Trophoblast cell (in vitro differentiated cells and primary cell): ENCODE measurements at regions not wholly inside any gene's neighbourhood (a gene's known extent, or its start where the extent isn't known, plus 50 kb on each side); places are given as distances from the start of the nearest gene placed in this dataset.

Source experiments
- DNase-seq, 2 donors: peaks; one replicate each; pipeline ENCODE4 v3.0.0-alpha.2; 2016
- H2AFZ ChIP-seq: 2 replicates; pipeline ENCODE4 v1.6.1; 2013; ENCODE audit warnings: low read length, moderate library complexity, mild to moderate bottlenecking; ENCODE audit not compliant: insufficient read depth, poor library complexity
- H2AK5ac ChIP-seq: 2 replicates; pipeline ENCODE4 v1.6.1; 2013; ENCODE audit warnings: mild to moderate bottlenecking, low read length
- H2BK120ac ChIP-seq: 2 replicates; pipeline ENCODE4 v1.6.1; 2013; ENCODE audit warnings: low read length, mild to moderate bottlenecking, moderate library complexity; ENCODE audit not compliant: insufficient read depth, poor library complexity
- H2BK12ac ChIP-seq: 2 replicates; pipeline ENCODE4 v1.6.1; 2013; ENCODE audit warnings: mild to moderate bottlenecking, low read length, moderate library complexity
- H2BK5ac ChIP-seq: 2 replicates; pipeline ENCODE4 v1.6.1; 2013; ENCODE audit warnings: low read length, low read depth, moderate library complexity, mild to moderate bottlenecking; ENCODE audit not compliant: poor library complexity
- H3K14ac ChIP-seq: 2 replicates; pipeline ENCODE4 v1.6.1; 2013; ENCODE audit warnings: mild to moderate bottlenecking, low read length
- H3K18ac ChIP-seq: 2 replicates; pipeline ENCODE4 v1.6.1; 2013; ENCODE audit warnings: mild to moderate bottlenecking, low read length
- H3K23ac ChIP-seq: 2 replicates; pipeline ENCODE4 v1.6.1; 2013; ENCODE audit warnings: low read length
- H3K27ac ChIP-seq: 2 replicates; pipeline ENCODE4 v1.5.1; 2013; ENCODE audit warnings: low read depth, mild to moderate bottlenecking, inconsistent platforms, low read length, moderate library complexity
- H3K27me3 ChIP-seq: 2 replicates; pipeline ENCODE4 v1.6.1; 2013; ENCODE audit warnings: inconsistent platforms, mild to moderate bottlenecking, low read length, moderate library complexity; ENCODE audit not compliant: insufficient read depth
- H3K36me3 ChIP-seq, 2 experiments: 1 replicate in 1 of 2; 2 replicates in 1 of 2; pipeline ENCODE4 v1.6.1; 2013; ENCODE audit warnings: low read length in 2 of 2, mild to moderate bottlenecking in 2 of 2, moderate library complexity in 1 of 2; ENCODE audit not compliant: insufficient read depth in 2 of 2, control insufficient read depth in 1 of 2
- H3K4ac ChIP-seq: 2 replicates; pipeline ENCODE4 v1.6.1; 2013; ENCODE audit warnings: low read depth, mild to moderate bottlenecking, low read length, moderate library complexity
- H3K4me1 ChIP-seq, 2 experiments: 1 replicate in 1 of 2; 2 replicates in 1 of 2; pipeline ENCODE4 v1.6.1; 2013; ENCODE audit warnings: low read length in 2 of 2, mild to moderate bottlenecking in 2 of 2, moderate library complexity in 1 of 2; ENCODE audit not compliant: insufficient read depth in 2 of 2, control insufficient read depth in 1 of 2
- H3K4me2 ChIP-seq: 2 replicates; pipeline ENCODE4 v1.6.1; 2013; ENCODE audit warnings: inconsistent platforms, mild to moderate bottlenecking, low read length, moderate library complexity
- H3K4me3 ChIP-seq: 2 replicates; pipeline ENCODE4 v1.5.1; 2013; ENCODE audit warnings: mild to moderate bottlenecking, low read depth, low read length, inconsistent platforms
- H3K79me1 ChIP-seq: one replicate; pipeline ENCODE4 v1.6.1; 2013; ENCODE audit warnings: low read length
- H3K79me2 ChIP-seq: 2 replicates; pipeline ENCODE4 v1.6.1; 2013; ENCODE audit warnings: low read length, mild to moderate bottlenecking; ENCODE audit not compliant: control insufficient read depth, insufficient read depth, poor library complexity
- H3K9ac ChIP-seq: 2 replicates; pipeline ENCODE4 v1.6.1; 2013; ENCODE audit warnings: mild to moderate bottlenecking, low read length
- H3K9me3 ChIP-seq: 2 replicates; pipeline ENCODE4 v1.6.1; 2013; ENCODE audit warnings: low read depth, mild to moderate bottlenecking, control low read depth, inconsistent platforms, low read length; ENCODE audit not compliant: insufficient read depth
- H4K12ac ChIP-seq: 2 replicates; pipeline ENCODE4 v1.6.1; 2013; ENCODE audit warnings: low read depth, mild to moderate bottlenecking, low read length, moderate library complexity
- H4K8ac ChIP-seq: 2 replicates; pipeline ENCODE4 v1.6.1; 2013; ENCODE audit warnings: low read depth, mild to moderate bottlenecking, low read length, moderate library complexity
- H4K91ac ChIP-seq: one replicate; pipeline ENCODE4 v1.6.1; 2013; ENCODE audit warnings: low read depth, mild to moderate bottlenecking, low read length, moderate library complexity
- WGBS: extraction: QIAGEN DNeasy Blood & Tissue Kit; methylation state at CpG from one replicate; pipeline ENCODE4 v1.1.7; 2013; ENCODE audit warnings: missing lambda C conversion rate; ENCODE audit not compliant: insufficient read length, insufficient coverage; ENCODE audit errors: extremely low coverage; 5-methylcytosine and 5-hydroxymethylcytosine counted together

- no CpG with 5 or more reads among the region's 3 CpGs for WGBS
- Histone ChIP-seq H3K36me3 (no peaks in the 10 kb centered on the region), H4K12ac (no peak overlapping the region)
Observed at GRCh38 chr3:24562895-24563294, 68.2 kb upstream of the THRB start.

GRCh38 chr3:24565053-24565452, 70.4 kb upstream of the THRB start:
- Histone ChIP-seq H3K4me2 (no peak overlapping the region), H3K9ac (no peak overlapping the region), H3K4me3 (no peak overlapping the region), H2AK5ac (no peak overlapping the region), H3K79me1 (no peaks in the 10 kb centered on the region), H3K79me2 (no peaks in the 10 kb centered on the region), H2BK5ac (no peak overlapping the region), H4K8ac (no peak overlapping the region), H2AFZ (no peak overlapping the region), H3K4ac (no peak overlapping the region), H4K12ac (no peak overlapping the region), H3K36me3 (no peaks in the 10 kb centered on the region), H3K14ac (no peak overlapping the region), H3K27ac (no peak overlapping the region), H3K27me3 (no peaks in the 10 kb centered on the region), H2BK120ac (no peak overlapping the region), H3K18ac (no peak overlapping the region), H3K23ac (no peak overlapping the region), H2BK12ac (no peak overlapping the region), H3K9me3 (no peaks in the 10 kb centered on the region), H4K91ac (no peak overlapping the region), H3K4me1 (no peaks in the 10 kb centered on the region)
- DNase-seq: no peak
- WGBS: no CpG with 5 or more reads among the region's 1 CpG

More at GRCh38 chr3:24562895-24563294, 68.2 kb upstream of the THRB start:
- Histone ChIP-seq H3K9ac (no peak overlapping the region), H2BK5ac (no peak overlapping the region), H2BK12ac (no peak overlapping the region), H3K9me3 (no peaks in the 10 kb centered on the region), H2AFZ (no peak overlapping the region), H3K79me2 (no peaks in the 10 kb centered on the region), H3K79me1 (no peaks in the 10 kb centered on the region), H3K4ac (no peak overlapping the region), H3K4me2 (no peak overlapping the region), H3K4me3 (no peak overlapping the region), H3K18ac (no peak overlapping the region), H4K8ac (no peak overlapping the region), H4K91ac (no peak overlapping the region), H3K27ac (no peak overlapping the region), H3K27me3 (no peaks in the 10 kb centered on the region), H3K4me1 (no peaks in the 10 kb centered on the region), H2BK120ac (no peak overlapping the region), H3K23ac (no peak overlapping the region), H3K14ac (no peak overlapping the region), H2AK5ac (no peak overlapping the region)
- no peak for DNase-seq

GRCh38 chr3:24565656-24566055, 71.0 kb upstream of the THRB start:
- Histone ChIP-seq H4K12ac (no peak overlapping the region), H4K8ac (no peak overlapping the region), H3K4me1 (no peaks in the 10 kb centered on the region), H2BK5ac (no peak overlapping the region), H2AFZ (no peak overlapping the region), H4K91ac (no peak overlapping the region), H3K23ac (no peak overlapping the region), H3K79me1 (no peaks in the 10 kb centered on the region), H3K9ac (no peak overlapping the region), H3K27ac (no peak overlapping the region), H3K36me3 (no peaks in the 10 kb centered on the region), H3K9me3 (no peaks in the 10 kb centered on the region), H3K18ac (no peak overlapping the region), H3K4me3 (no peak overlapping the region), H3K4me2 (no peak overlapping the region), H2AK5ac (no peak overlapping the region), H3K14ac (no peak overlapping the region), H3K79me2 (no peaks in the 10 kb centered on the region), H3K27me3 (no peaks in the 10 kb centered on the region), H2BK120ac (no peak overlapping the region), H3K4ac (no peak overlapping the region), H2BK12ac (no peak overlapping the region)
- WGBS: no CpG with 5 or more reads among the region's 1 CpG
- no peak for DNase-seq

GRCh38 chr3:24566927-24567326, 72.3 kb upstream of the THRB start:
- H3K9ac ChIP-seq: no peak overlapping the region
- no peak overlapping the region for H3K14ac ChIP-seq
- no peak overlapping the region for H3K27ac ChIP-seq
- H3K79me1 ChIP-seq: no peaks in the 10 kb centered on the region
- no peak overlapping the region for H3K23ac ChIP-seq
- H4K12ac ChIP-seq: no peak overlapping the region
- no peak overlapping the region for H2BK120ac ChIP-seq
- WGBS: no CpG with 5 or more reads among the region's 15 CpGs
- H2BK12ac ChIP-seq: no peak overlapping the region
- no peak overlapping the region for H3K4me3 ChIP-seq
- no peak overlapping the region for H3K4ac ChIP-seq
- H3K36me3 ChIP-seq: no peaks in the 10 kb centered on the region
- H3K4me1 ChIP-seq: no peaks in the 10 kb centered on the region
- H2AK5ac ChIP-seq: no peak overlapping the region
- H3K27me3 ChIP-seq: no peaks in the 10 kb centered on the region
- no peak overlapping the region for H3K18ac ChIP-seq
- H4K8ac ChIP-seq: no peak overlapping the region
- H3K9me3 ChIP-seq: no peaks in the 10 kb centered on the region
- H4K91ac ChIP-seq: no peak overlapping the region
- no peak overlapping the region for H2AFZ ChIP-seq
- no peak for DNase-seq
- H2BK5ac ChIP-seq: no peak overlapping the region
- H3K4me2 ChIP-seq: no peak overlapping the region
- no peaks in the 10 kb centered on the region for H3K79me2 ChIP-seq
